ENCODE measurements at regions not wholly inside any gene's neighbourhood (a gene's known extent, or its start where the extent isn't known, plus 50 kb on each side); places are given as distances from the start of the nearest gene placed in this dataset.

- BruUV-seq (replicated peaks): no TSS peak
- Histone ChIP-seq H4K20me1 (replicated peaks; ENCODE audit: control insufficient read depth, insufficient read depth, low read length) (no peaks in the 10 kb centered on the region), H3K27ac (ENCODE audit: extremely low read depth, low read depth, low read length) (no peak overlapping the region), H3K79me2 (ENCODE audit: control insufficient read depth, insufficient read depth, low read length) (no peaks in the 10 kb centered on the region), H3K27me3 (ENCODE audit: control insufficient read depth in 2 of 2, insufficient read depth in 2 of 2, low read length in 2 of 2) (peaks cover 6% of the 10 kb centered on the region in 2 experiments; a peak in 3 of 5 replicates), H3K9me1 (ENCODE audit: control insufficient read depth, insufficient read depth, low read length) (no peaks in the 10 kb centered on the region), H2AFZ (ENCODE audit: low read depth, low read length) (no peak overlapping the region), H3K9me3 (replicated peaks; ENCODE audit: control insufficient read depth, insufficient read depth, low read depth, low read length) (no peaks in the 10 kb centered on the region), H3K4me2 (ENCODE audit: insufficient read depth, low read length) (no peak overlapping the region), H3K4me1 (replicated peaks in 1 of 2; ENCODE audit: control insufficient read depth in 2 of 2, insufficient read depth in 2 of 2, low read length in 2 of 2) (no peaks in the 10 kb centered on the region), H3K36me3 (ENCODE audit: control insufficient read depth, insufficient read depth, low read length) (no peaks in the 10 kb centered on the region), H3K9ac (ENCODE audit: insufficient read depth in 1 of 2, low read depth in 2 of 2, low read length in 2 of 2) (no peak overlapping the region), H3K4me3 (no peak overlapping the region)
- intact Hi-C loops (cut with micrococcal nuclease) (no loop called here), in situ Hi-C loops (cut with MboI) (no loop called here)
- POLR2A ChIA-PET: interaction anchor here (0.6 to 1.2 kb wide), 2 partner anchors 184 to 472 kb away, joined by 3 to 4 read pairs; no protein-coding TSS in a partner anchor
- CTCF ChIA-PET (ENCODE audit: low intra/inter-chr PET ratio): no interaction called here
- FAIRE-seq (no peak), ATAC-seq (no peak), DNase-seq (ENCODE audit: extremely low read depth in 1 of 4, low spot score in 3 of 4) (no peak)
- WGBS (ENCODE audit: insufficient coverage, low coverage, missing lambda C conversion rate): 0% methylated on average over 4 of the region's 4 CpGs
- TF ChIP-seq FOXP1 (CRISPR knock-in tag; IDR thresholded peaks at IDR 0.05) (no peak), PATZ1 (CRISPR knock-in tag; IDR thresholded peaks at IDR 0.05; ENCODE audit: borderline replicate concordance) (no peak), STAT5B (CRISPR knock-in tag; IDR thresholded peaks at IDR 0.05) (no peak), YY1 (IDR thresholded peaks at IDR 0.05; ENCODE audit: borderline replicate concordance in 1 of 3, control insufficient read depth in 1 of 3, extremely low read depth in 1 of 3, insufficient read depth in 3 of 3, insufficient read length in 1 of 3, insufficient replicate concordance in 2 of 3, low read depth in 1 of 3, low read length in 2 of 3) (no peak), YBX1 (IDR thresholded peaks at IDR 0.05) (no peak), LEF1 (IDR thresholded peaks at IDR 0.05) (no peak), ZNF324 (CRISPR knock-in tag; IDR thresholded peaks at IDR 0.05) (no peak), ZBTB17 (CRISPR knock-in tag; IDR thresholded peaks at IDR 0.05) (no peak)
Observed at GRCh38 chr2:136297994-136298393, 180.0 kb upstream of the CXCR4 start.
